ENCODE measurements at regions not wholly inside any gene's neighbourhood (a gene's known extent, or its start where the extent isn't known, plus 50 kb on each side); places are given as distances from the start of the nearest gene placed in this dataset.

DNA sequence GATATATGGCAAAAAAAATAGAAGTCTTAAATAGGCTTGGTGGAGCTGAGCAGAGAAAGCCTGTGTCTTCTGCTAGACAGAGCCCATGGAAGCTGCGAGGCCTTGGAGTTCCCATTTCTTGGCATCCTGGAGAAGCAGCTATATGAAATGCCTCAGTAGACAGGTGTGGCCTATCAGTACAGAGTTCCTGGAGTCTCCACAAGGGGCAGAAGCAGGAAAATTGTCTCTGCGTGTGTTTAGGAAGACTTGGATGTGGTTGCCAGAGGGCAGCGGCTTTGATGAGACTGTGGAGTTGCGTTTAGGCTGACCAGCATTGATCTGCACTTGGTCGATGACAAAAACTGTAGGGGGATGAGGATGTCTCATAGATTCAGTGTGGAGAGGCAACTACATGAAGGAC lies 334.5 kb upstream of the SEL1L start:
- TF ChIP-seq POLR2AphosphoS5 (IDR thresholded peaks at IDR 0.05): no peak
- no peak for TF ChIP-seq EP300 (IDR thresholded peaks at IDR 0.05)
- TF ChIP-seq CTCF (IDR thresholded peaks at IDR 0.05): no peak
- no peak for TF ChIP-seq POLR2A (IDR thresholded peaks at IDR 0.05)
